Ecto neural progenitor cell (in vitro differentiated cells): ENCODE measurements at regions not wholly inside any gene's neighbourhood (a gene's known extent, or its start where the extent isn't known, plus 50 kb on each side); places are given as distances from the start of the nearest gene placed in this dataset.
"Not testable (repeated sequence)": the region's sequence is repeated elsewhere in the genome, so short reads cannot be mapped to it uniquely, and the experiment has no call there.

Experiments
- DNase-seq: peaks from one replicate; pipeline ENCODE4 v3.0.0-alpha.2; 2018; ENCODE audit warnings: low spot score

DNA sequence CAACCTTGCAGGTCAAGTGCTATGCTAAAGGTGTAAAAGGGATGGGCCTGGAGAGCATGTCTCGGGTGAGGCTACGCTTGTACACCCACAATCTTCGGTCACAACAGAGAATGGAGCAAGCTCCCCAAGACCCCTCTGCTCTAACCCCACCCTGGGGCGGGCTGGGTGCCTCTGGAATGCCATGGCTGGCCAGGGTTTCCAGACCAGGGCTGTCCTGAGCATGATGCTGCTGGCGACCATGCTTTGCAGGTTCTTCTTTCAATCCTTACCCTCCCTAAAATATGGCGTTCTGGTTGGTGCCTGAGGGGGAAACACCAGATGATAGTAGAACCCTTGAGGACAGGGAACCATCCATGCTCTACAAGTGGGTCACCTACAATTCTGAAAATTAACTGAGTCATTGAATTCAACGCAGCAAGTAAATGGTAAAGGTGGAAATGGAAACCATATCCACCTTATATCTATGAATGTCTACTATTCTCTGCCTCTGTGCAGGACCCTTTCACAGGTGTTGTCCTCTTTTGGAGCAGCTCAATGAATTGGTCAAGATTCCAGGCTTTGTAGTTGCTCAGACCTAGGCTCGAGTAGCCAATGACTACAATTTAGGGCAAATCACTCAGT is 111.6 kb upstream of the EGLN3 start:
- DNase-seq, result no peak

DNA sequence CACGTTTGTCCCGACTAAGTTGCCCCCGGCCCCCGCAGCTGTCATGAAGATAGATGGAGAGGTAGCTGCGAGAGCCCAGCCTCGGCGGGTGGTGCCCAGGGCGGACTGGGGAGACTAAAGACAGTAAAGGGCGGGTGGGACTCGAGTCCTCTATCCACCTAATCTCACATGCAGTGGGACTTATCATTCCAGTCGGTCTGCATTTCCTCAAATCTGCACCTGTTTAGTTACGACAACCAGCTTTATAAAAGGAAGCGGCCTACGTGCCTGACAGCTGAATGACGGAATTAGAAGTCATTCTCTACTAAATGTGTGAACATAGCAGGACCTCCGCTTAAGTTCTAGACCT is 109.8 kb upstream of the EGLN3 start:
- DNase-seq, result no peak

GRCh38 chr14:34059925-34060650 is 109.2 kb upstream of the EGLN3 start:
- peak; percentile 83 for DNase-seq

- peak; percentile 40 for DNase-seq
Measured at GRCh38 chr14:34059037-34059924, 108.4 kb upstream of the EGLN3 start.

GRCh38 chr14:34058510-34058909 is 107.6 kb upstream of the EGLN3 start:
- no peak for DNase-seq

- DNase-seq, result no peak
Measured at GRCh38 chr14:34056046-34056445, 105.2 kb upstream of the EGLN3 start.

DNA sequence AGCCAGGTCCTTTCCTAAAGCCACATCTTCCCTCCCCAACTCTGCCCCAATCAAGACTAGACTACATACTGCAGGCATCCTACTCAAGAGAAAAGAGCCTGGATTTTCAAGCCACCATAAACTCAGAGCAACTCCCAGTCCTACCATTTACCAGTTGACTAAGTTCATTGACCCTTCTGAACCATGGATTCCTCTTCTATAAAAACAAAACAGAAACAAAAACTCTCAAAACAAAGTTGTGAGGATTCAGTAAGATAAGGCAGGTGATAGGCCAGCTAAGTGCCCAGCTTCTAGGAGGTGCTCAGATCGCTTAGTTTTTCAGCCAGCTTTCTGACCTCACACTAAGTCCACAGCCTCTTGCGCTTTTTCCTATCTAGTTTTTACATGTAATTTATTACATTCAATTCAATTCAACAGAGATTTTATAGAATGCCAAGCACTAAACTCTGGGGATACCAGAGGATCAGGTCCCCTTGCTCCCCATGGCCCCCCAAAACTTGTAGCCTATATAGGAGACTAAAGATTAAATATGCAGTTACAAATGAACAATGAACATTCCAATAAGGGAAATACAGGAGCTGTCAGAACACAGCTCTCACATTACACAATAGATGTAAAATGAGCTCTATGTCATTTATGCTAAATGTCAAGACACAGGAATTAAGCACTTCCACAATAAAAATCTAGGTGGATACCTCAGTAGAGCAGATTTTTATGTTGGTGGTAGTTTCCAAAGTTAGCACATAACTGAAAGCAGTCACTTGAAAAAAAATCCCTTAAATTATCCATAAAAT is 104.5 kb upstream of the EGLN3 start:
- DNase-seq, result peak; percentile 7

GRCh38 chr14:34053666-34054065 is 102.8 kb upstream of the EGLN3 start:
- DNase-seq, result no peak

- DNase-seq, result no peak
Measured at GRCh38 chr14:34052658-34053014, 101.8 kb upstream of the EGLN3 start.

DNA sequence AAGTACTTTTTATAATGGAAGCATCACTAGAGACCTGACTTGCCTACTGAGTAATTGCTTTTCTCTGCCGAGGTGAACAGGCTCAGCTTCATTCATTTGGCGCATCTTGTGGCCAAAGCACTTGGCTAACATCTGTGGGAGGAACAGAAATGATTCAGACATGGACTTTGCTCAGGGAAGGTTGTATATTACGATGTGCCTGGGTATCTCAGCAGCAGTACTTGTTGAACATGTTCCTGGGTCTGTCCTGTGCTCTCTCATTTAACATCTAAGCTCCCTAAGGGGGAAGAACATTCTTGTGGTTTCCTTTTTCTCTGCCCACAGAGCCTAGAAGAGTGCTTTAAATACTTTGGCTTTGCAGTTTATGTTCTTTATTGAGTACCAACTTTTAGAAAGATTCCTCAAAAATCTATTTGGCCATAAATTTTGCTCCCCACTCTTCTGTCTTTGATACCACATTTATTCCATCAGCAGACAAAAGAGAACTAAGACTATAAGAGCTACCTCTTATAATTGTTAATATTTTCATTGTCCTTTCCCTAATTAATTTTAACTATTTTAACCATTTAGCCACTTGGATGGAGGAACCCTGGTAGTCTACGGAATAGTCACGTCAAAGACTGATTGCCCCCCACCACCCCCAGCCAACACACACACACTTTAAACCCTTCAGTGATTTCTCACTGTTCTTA is 101.2 kb upstream of the EGLN3 start:
- DNase-seq, result no peak

GRCh38 chr14:34050606-34051005 is 99.7 kb upstream of the EGLN3 start:
- DNase-seq, result no peak

DNA sequence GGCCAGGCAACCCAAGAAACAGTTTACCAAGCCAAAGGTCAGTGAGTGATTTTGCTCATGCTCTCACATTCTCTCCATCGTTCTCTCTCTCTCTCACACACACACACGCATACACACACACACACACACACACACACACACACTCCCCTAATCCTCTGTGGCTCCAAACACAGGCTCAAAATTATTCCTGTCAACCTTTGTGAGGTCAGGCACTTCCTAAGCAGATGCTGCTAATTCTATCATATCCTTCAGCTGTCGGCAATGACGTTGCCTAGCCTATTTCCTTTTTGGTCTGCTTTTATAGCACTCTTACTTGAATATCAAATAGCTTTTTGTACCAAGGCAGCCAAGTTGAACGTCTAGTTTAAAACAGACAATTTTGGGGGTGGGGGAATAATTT is 98.9 kb upstream of the EGLN3 start:
- no peak for DNase-seq

DNA sequence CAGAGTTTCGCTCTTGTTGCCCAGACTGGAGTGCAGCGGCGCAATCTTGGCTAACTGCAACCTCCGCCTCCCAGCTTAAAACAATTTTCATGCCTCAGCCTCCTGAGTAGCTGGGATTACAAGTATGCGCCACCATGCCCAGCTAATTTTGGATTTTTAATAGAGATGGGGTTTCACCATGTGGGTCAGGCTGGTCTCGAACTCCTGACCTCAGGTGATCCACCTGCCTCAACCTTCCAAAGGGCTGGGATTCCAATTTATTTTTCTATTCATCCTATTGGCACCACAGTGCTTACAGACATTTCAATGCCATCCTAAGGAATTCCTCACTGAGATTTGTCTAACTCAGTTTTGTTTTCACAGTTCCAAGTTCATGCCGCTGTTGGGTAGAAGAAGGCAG is 98.3 kb upstream of the EGLN3 start:
- DNase-seq, result not testable (repeated sequence)

GRCh38 chr14:34046799-34047520 is 96.1 kb upstream of the EGLN3 start:
- no peak for DNase-seq

GRCh38 chr14:34044666-34045306 is 93.9 kb upstream of the EGLN3 start:
- DNase-seq, result no peak

DNA sequence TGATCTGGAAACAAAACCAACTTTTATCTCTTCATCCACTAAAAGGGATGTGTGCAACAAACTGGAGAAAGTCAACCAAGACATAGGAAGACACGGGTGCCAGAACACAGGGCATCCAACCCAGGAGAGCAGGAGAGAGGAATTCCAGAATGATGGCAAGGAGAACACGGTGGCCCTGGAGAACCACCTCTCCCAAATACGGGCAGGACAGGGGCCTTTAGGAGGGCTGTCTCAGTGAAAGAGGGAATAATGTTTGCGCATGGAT is 93.4 kb upstream of the EGLN3 start:
- DNase-seq, result no peak

GRCh38 chr14:34043627-34044372 is 92.9 kb upstream of the EGLN3 start:
- DNase-seq, result no peak

- no peak for DNase-seq
Measured at GRCh38 chr14:34041220-34041619, 90.3 kb upstream of the EGLN3 start.

DNA sequence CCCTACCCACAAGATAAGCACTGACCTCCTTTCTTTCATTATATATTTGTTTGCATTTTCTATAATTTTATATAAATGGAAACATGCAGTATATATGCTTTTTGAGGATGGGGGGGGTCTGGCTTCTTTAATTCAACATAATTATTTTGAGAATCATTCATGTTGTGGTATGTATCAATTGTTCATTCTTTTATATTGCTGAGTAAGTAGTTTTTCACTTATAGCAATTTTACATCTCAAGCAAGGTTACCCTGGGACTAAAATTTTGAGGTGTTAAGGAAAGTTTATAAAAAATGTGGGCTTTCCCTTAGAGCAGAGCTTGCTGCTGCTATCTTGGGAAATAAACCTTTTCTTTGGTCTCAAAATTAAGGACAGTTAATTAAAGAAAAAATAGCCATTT is 89.9 kb upstream of the EGLN3 start:
- DNase-seq, result no peak

DNA sequence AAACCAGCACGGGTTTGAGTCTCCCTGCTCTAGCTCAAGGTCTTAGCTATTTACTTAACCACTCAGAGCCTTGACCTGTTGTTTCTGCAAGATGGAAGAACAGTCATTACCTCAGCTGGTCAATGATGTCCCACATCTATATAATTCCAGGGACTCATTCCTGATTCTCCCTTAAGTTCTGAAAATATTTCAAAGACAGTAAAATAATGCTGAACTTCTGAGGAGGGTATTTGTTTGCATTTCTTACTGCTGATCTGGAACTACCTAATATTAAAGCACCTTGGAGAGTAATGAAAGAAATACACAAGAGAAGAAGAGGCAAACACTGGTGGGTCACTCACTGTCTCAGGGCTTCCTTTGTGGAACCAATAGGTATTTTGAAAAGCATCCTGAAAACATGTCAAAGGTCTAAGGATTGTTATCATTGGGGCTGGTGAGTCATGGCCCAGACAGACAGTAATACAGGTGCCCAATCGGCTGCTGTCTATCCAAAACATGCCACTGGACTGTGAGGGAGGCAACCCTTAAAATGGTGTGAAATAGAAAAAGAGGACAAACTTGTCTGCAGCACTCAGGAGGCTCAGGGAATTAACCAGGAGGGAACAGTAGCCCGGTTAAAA is 88.7 kb upstream of the EGLN3 start:
- DNase-seq, result no peak
